ENCODE measurements at regions not wholly inside any gene's neighbourhood (a gene's known extent, or its start where the extent isn't known, plus 50 kb on each side); places are given as distances from the start of the nearest gene placed in this dataset.

GRCh38 chr3:193048127-193048526 is 130.5 kb upstream of the MB21D2 start:
- TF ChIP-seq CTCF (IDR thresholded peaks at IDR 0.05; ENCODE audit: insufficient read depth, low read depth, low read length) (no peak), EZH2 (IDR thresholded peaks at IDR 0.05; ENCODE audit: insufficient read depth, low read length) (no peak)

Data from astrocyte (in vitro differentiated cells and primary cell).